Trophoblast cell (in vitro differentiated cells and primary cell): ENCODE measurements at regions not wholly inside any gene's neighbourhood (a gene's known extent, or its start where the extent isn't known, plus 50 kb on each side); places are given as distances from the start of the nearest gene placed in this dataset.

Experiments
- DNase-seq, 2 donors: peaks; one replicate each; pipeline ENCODE4 v3.0.0-alpha.2; 2016
- H2AFZ ChIP-seq: 2 replicates; pipeline ENCODE4 v1.6.1; 2013; ENCODE audit warnings: low read length, moderate library complexity, mild to moderate bottlenecking; ENCODE audit not compliant: insufficient read depth, poor library complexity
- H2AK5ac ChIP-seq: 2 replicates; pipeline ENCODE4 v1.6.1; 2013; ENCODE audit warnings: mild to moderate bottlenecking, low read length
- H2BK120ac ChIP-seq: 2 replicates; pipeline ENCODE4 v1.6.1; 2013; ENCODE audit warnings: low read length, mild to moderate bottlenecking, moderate library complexity; ENCODE audit not compliant: insufficient read depth, poor library complexity
- H2BK12ac ChIP-seq: 2 replicates; pipeline ENCODE4 v1.6.1; 2013; ENCODE audit warnings: mild to moderate bottlenecking, low read length, moderate library complexity
- H2BK5ac ChIP-seq: 2 replicates; pipeline ENCODE4 v1.6.1; 2013; ENCODE audit warnings: low read length, low read depth, moderate library complexity, mild to moderate bottlenecking; ENCODE audit not compliant: poor library complexity
- H3K14ac ChIP-seq: 2 replicates; pipeline ENCODE4 v1.6.1; 2013; ENCODE audit warnings: mild to moderate bottlenecking, low read length
- H3K18ac ChIP-seq: 2 replicates; pipeline ENCODE4 v1.6.1; 2013; ENCODE audit warnings: mild to moderate bottlenecking, low read length
- H3K23ac ChIP-seq: 2 replicates; pipeline ENCODE4 v1.6.1; 2013; ENCODE audit warnings: low read length
- H3K27ac ChIP-seq: 2 replicates; pipeline ENCODE4 v1.5.1; 2013; ENCODE audit warnings: low read depth, mild to moderate bottlenecking, inconsistent platforms, low read length, moderate library complexity
- H3K27me3 ChIP-seq: 2 replicates; pipeline ENCODE4 v1.6.1; 2013; ENCODE audit warnings: inconsistent platforms, mild to moderate bottlenecking, low read length, moderate library complexity; ENCODE audit not compliant: insufficient read depth
- H3K36me3 ChIP-seq, 2 experiments: 1 replicate in 1 of 2; 2 replicates in 1 of 2; pipeline ENCODE4 v1.6.1; 2013; ENCODE audit warnings: low read length in 2 of 2, mild to moderate bottlenecking in 2 of 2, moderate library complexity in 1 of 2; ENCODE audit not compliant: insufficient read depth in 2 of 2, control insufficient read depth in 1 of 2
- H3K4ac ChIP-seq: 2 replicates; pipeline ENCODE4 v1.6.1; 2013; ENCODE audit warnings: low read depth, mild to moderate bottlenecking, low read length, moderate library complexity
- H3K4me1 ChIP-seq, 2 experiments: 1 replicate in 1 of 2; 2 replicates in 1 of 2; pipeline ENCODE4 v1.6.1; 2013; ENCODE audit warnings: low read length in 2 of 2, mild to moderate bottlenecking in 2 of 2, moderate library complexity in 1 of 2; ENCODE audit not compliant: insufficient read depth in 2 of 2, control insufficient read depth in 1 of 2
- H3K4me2 ChIP-seq: 2 replicates; pipeline ENCODE4 v1.6.1; 2013; ENCODE audit warnings: inconsistent platforms, mild to moderate bottlenecking, low read length, moderate library complexity
- H3K4me3 ChIP-seq: 2 replicates; pipeline ENCODE4 v1.5.1; 2013; ENCODE audit warnings: mild to moderate bottlenecking, low read depth, low read length, inconsistent platforms
- H3K79me1 ChIP-seq: one replicate; pipeline ENCODE4 v1.6.1; 2013; ENCODE audit warnings: low read length
- H3K79me2 ChIP-seq: 2 replicates; pipeline ENCODE4 v1.6.1; 2013; ENCODE audit warnings: low read length, mild to moderate bottlenecking; ENCODE audit not compliant: control insufficient read depth, insufficient read depth, poor library complexity
- H3K9ac ChIP-seq: 2 replicates; pipeline ENCODE4 v1.6.1; 2013; ENCODE audit warnings: mild to moderate bottlenecking, low read length
- H3K9me3 ChIP-seq: 2 replicates; pipeline ENCODE4 v1.6.1; 2013; ENCODE audit warnings: low read depth, mild to moderate bottlenecking, control low read depth, inconsistent platforms, low read length; ENCODE audit not compliant: insufficient read depth
- H4K12ac ChIP-seq: 2 replicates; pipeline ENCODE4 v1.6.1; 2013; ENCODE audit warnings: low read depth, mild to moderate bottlenecking, low read length, moderate library complexity
- H4K8ac ChIP-seq: 2 replicates; pipeline ENCODE4 v1.6.1; 2013; ENCODE audit warnings: low read depth, mild to moderate bottlenecking, low read length, moderate library complexity
- H4K91ac ChIP-seq: one replicate; pipeline ENCODE4 v1.6.1; 2013; ENCODE audit warnings: low read depth, mild to moderate bottlenecking, low read length, moderate library complexity
- WGBS: extraction: QIAGEN DNeasy Blood & Tissue Kit; methylation state at CpG from one replicate; pipeline ENCODE4 v1.1.7; 2013; ENCODE audit warnings: missing lambda C conversion rate; ENCODE audit not compliant: insufficient read length, insufficient coverage; ENCODE audit errors: extremely low coverage; 5-methylcytosine and 5-hydroxymethylcytosine counted together

DNA sequence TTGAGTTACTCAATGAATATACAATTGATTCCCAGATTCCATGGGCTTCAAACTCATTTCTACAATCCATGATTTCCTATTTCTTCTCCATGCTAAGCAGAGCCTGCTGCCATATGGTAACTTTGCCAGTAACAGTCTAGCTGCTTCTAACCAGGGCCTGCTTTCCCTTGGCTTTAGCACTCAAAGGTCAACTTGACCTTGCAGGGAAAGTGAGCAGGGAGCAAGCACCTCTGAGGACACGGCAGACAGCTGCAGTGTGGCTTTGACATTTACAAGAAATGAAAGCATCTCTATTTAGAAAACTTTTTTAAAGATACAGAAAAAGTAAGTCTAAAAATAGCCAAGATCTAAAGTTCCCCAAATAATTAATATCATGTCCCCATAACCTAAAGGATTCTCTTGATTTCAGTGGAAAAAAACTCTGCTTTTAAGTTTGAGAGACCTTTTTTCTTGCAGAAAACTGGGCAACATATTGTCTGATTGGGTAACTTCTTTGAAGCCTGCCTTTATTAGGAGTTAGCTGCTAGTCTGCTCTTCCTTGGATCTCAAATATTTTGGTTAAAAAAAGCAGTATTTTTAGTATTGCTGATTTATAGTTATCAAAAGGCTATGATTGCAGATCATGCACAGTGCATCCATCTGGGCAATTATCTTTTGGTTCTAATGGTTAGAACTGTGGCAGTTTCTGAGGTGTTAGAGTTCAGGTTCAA is 257.9 kb downstream of the AHR start:
- H3K79me2 ChIP-seq: no peaks in the 10 kb centered on the region
- no peak overlapping the region for H3K4ac ChIP-seq

DNA sequence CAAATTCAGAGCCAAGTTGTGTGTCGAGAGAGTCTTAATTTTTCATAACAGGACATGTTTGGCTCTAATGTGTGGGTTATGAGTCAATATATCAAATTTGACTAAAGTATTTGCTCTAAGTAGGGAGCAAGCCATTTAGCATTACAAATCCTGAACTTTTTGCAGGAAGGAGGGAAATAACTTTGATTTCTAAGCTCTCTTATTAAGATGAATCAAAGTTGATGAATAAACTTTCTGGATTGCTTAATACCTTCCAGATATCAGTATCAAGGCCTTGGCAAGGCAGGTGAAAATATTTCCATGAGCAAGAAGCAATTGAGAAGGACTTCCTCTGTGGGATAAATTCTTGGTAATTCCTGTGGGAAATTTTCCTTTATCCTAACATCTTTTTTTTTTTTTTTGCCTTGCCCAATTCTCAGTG is 258.8 kb downstream of the AHR start:
- H3K4me3 ChIP-seq: no peak overlapping the region
- DNase-seq: no peak
- H3K9me3 ChIP-seq: peaks cover 2% of the 10 kb centered on the region
- no peak overlapping the region for H4K12ac ChIP-seq
- no peak overlapping the region for H3K4ac ChIP-seq
- no peaks in the 10 kb centered on the region for H3K27me3 ChIP-seq
- H2AFZ ChIP-seq: no peak overlapping the region
- no peaks in the 10 kb centered on the region for H3K79me2 ChIP-seq
- no peak overlapping the region for H2BK120ac ChIP-seq
- H4K8ac ChIP-seq: no peak overlapping the region
- H2BK12ac ChIP-seq: no peak overlapping the region
- no peaks in the 10 kb centered on the region for H3K79me1 ChIP-seq
- no peak overlapping the region for H4K91ac ChIP-seq
- H2AK5ac ChIP-seq: no peak overlapping the region
- H3K4me1 ChIP-seq: no peaks in the 10 kb centered on the region
- WGBS: no CpG with 5 or more reads among the region's 1 CpG
- H3K27ac ChIP-seq: no peak overlapping the region
- H3K23ac ChIP-seq: no peak overlapping the region
- H3K18ac ChIP-seq: no peak overlapping the region
- no peaks in the 10 kb centered on the region for H3K36me3 ChIP-seq
- H3K4me2 ChIP-seq: no peak overlapping the region
- H2BK5ac ChIP-seq: no peak overlapping the region
- H3K14ac ChIP-seq: no peak overlapping the region
- no peak overlapping the region for H3K9ac ChIP-seq

More for the DNA sequence above, 257.9 kb downstream of the AHR start:
- H3K4me1 ChIP-seq: no peaks in the 10 kb centered on the region
- no peak overlapping the region for H2BK120ac ChIP-seq
- no CpG with 5 or more reads among the region's 1 CpG for WGBS
- H3K18ac ChIP-seq: no peak overlapping the region
- H3K14ac ChIP-seq: no peak overlapping the region
- no peak overlapping the region for H2AK5ac ChIP-seq
- H3K4me2 ChIP-seq: no peak overlapping the region
- no peak overlapping the region for H4K12ac ChIP-seq
- no peaks in the 10 kb centered on the region for H3K36me3 ChIP-seq
- DNase-seq: no peak
- no peak overlapping the region for H2AFZ ChIP-seq
- H3K27ac ChIP-seq: no peak overlapping the region
- no peak overlapping the region for H3K23ac ChIP-seq
- H3K9ac ChIP-seq: no peak overlapping the region
- H3K27me3 ChIP-seq: no peaks in the 10 kb centered on the region
- no peaks in the 10 kb centered on the region for H3K79me1 ChIP-seq
- H4K91ac ChIP-seq: no peak overlapping the region
- H3K4me3 ChIP-seq: no peak overlapping the region
- peaks cover 2% of the 10 kb centered on the region for H3K9me3 ChIP-seq
- H2BK5ac ChIP-seq: no peak overlapping the region
- no peak overlapping the region for H2BK12ac ChIP-seq
- H4K8ac ChIP-seq: no peak overlapping the region

DNA sequence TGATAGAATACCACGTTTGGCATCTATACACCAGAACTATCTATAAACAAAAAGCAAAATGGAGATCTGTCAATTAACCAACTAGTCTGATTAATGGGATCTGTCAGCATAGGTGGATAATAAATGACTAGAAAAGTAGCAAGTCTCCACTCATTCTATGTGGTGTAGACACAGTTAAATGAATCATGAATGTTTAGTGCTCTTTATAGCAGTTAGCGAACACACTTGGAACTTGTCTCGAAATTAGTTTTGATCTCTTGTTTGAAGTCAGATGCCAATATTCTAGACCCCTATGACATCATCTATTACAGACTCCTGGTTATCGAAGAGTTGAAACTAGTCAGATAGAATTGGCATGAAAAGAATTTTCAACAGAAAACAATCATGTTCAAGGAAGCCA is 259.7 kb downstream of the AHR start:
- Histone ChIP-seq H4K91ac (no peak overlapping the region), H3K4me1 (no peaks in the 10 kb centered on the region), H4K8ac (no peak overlapping the region), H2AFZ (no peak overlapping the region), H2BK120ac (no peak overlapping the region), H3K27me3 (no peaks in the 10 kb centered on the region), H3K36me3 (no peaks in the 10 kb centered on the region), H3K79me2 (no peaks in the 10 kb centered on the region), H3K9me3 (no peaks in the 10 kb centered on the region), H3K23ac (no peak overlapping the region), H4K12ac (no peak overlapping the region), H3K14ac (no peak overlapping the region), H2BK12ac (no peak overlapping the region), H3K4me2 (no peak overlapping the region), H3K27ac (no peak overlapping the region), H3K79me1 (no peaks in the 10 kb centered on the region), H3K9ac (no peak overlapping the region), H3K4ac (no peak overlapping the region), H2AK5ac (no peak overlapping the region), H3K18ac (no peak overlapping the region), H3K4me3 (no peak overlapping the region), H2BK5ac (no peak overlapping the region)
- no peak for DNase-seq
- no CpG with 5 or more reads among the region's 4 CpGs for WGBS

DNA sequence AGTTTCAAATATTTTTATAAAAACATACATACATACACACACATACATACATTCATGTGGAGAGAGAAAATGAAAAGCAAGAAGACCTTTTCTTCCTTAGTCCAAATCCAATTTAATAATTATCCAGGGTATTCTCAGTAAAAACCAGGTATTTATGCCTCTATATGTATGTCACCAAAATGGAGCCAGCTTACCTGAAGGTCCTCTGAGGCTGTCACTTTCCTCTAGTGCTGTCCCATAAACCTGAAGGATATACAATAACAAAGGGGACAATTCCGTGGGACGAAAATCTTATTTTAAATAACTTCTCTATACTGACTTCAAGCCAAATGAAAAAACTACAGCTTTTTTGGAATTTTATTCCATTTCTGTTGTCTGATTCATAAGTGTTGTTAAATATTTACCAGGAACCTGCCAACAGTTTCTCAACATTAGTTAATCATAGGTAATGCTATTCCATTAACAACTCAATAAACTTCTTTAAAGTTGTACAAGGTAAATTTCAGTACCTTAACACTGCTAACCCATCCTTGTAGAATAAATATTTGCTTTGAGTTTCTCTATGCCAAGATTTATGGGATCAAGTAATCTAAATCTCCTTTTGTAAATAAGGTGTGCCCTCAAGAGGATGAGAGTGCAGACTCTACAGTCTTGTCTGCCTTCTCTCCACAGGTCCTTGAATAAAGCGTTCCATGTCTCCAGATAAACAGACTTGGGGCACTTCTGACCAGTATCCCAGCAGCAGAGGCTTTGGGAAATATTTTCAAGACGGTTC is 260.3 kb downstream of the AHR start:
- H3K23ac ChIP-seq: no peak overlapping the region
- H3K4ac ChIP-seq: no peak overlapping the region
- H3K79me2 ChIP-seq: no peaks in the 10 kb centered on the region
- H2BK120ac ChIP-seq: no peak overlapping the region
- no peak overlapping the region for H3K9ac ChIP-seq
- H3K4me2 ChIP-seq: no peak overlapping the region
- H3K36me3 ChIP-seq: no peaks in the 10 kb centered on the region
- H4K12ac ChIP-seq: no peak overlapping the region
- no peak overlapping the region for H3K27ac ChIP-seq
- H3K27me3 ChIP-seq: no peaks in the 10 kb centered on the region
- no peaks in the 10 kb centered on the region for H3K9me3 ChIP-seq
- no peak overlapping the region for H3K4me3 ChIP-seq
- H2AK5ac ChIP-seq: no peak overlapping the region
- no peak overlapping the region for H4K91ac ChIP-seq
- H2BK12ac ChIP-seq: no peak overlapping the region
- H4K8ac ChIP-seq: no peak overlapping the region
- no peaks in the 10 kb centered on the region for H3K79me1 ChIP-seq
- H3K14ac ChIP-seq: no peak overlapping the region
- no peak overlapping the region for H2BK5ac ChIP-seq
- H3K4me1 ChIP-seq: no peaks in the 10 kb centered on the region
- no peak for DNase-seq
- no CpG with 5 or more reads among the region's 4 CpGs for WGBS
- H2AFZ ChIP-seq: no peak overlapping the region
- no peak overlapping the region for H3K18ac ChIP-seq
